Trophoblast cell (in vitro differentiated cells and primary cell): ENCODE measurements at regions not wholly inside any gene's neighbourhood (a gene's known extent, or its start where the extent isn't known, plus 50 kb on each side); places are given as distances from the start of the nearest gene placed in this dataset.
"Not testable (repeated sequence)": the region's sequence is repeated elsewhere in the genome, so short reads cannot be mapped to it uniquely, and the experiment has no call there.

ENCODE experiments used
- DNase-seq, 2 donors: peaks; one replicate each; pipeline ENCODE4 v3.0.0-alpha.2; 2016
- H2AFZ ChIP-seq: 2 replicates; pipeline ENCODE4 v1.6.1; 2013; ENCODE audit warnings: low read length, moderate library complexity, mild to moderate bottlenecking; ENCODE audit not compliant: insufficient read depth, poor library complexity
- H2AK5ac ChIP-seq: 2 replicates; pipeline ENCODE4 v1.6.1; 2013; ENCODE audit warnings: mild to moderate bottlenecking, low read length
- H2BK120ac ChIP-seq: 2 replicates; pipeline ENCODE4 v1.6.1; 2013; ENCODE audit warnings: low read length, mild to moderate bottlenecking, moderate library complexity; ENCODE audit not compliant: insufficient read depth, poor library complexity
- H2BK12ac ChIP-seq: 2 replicates; pipeline ENCODE4 v1.6.1; 2013; ENCODE audit warnings: mild to moderate bottlenecking, low read length, moderate library complexity
- H2BK5ac ChIP-seq: 2 replicates; pipeline ENCODE4 v1.6.1; 2013; ENCODE audit warnings: low read length, low read depth, moderate library complexity, mild to moderate bottlenecking; ENCODE audit not compliant: poor library complexity
- H3K14ac ChIP-seq: 2 replicates; pipeline ENCODE4 v1.6.1; 2013; ENCODE audit warnings: mild to moderate bottlenecking, low read length
- H3K18ac ChIP-seq: 2 replicates; pipeline ENCODE4 v1.6.1; 2013; ENCODE audit warnings: mild to moderate bottlenecking, low read length
- H3K23ac ChIP-seq: 2 replicates; pipeline ENCODE4 v1.6.1; 2013; ENCODE audit warnings: low read length
- H3K27ac ChIP-seq: 2 replicates; pipeline ENCODE4 v1.5.1; 2013; ENCODE audit warnings: low read depth, mild to moderate bottlenecking, inconsistent platforms, low read length, moderate library complexity
- H3K27me3 ChIP-seq: 2 replicates; pipeline ENCODE4 v1.6.1; 2013; ENCODE audit warnings: inconsistent platforms, mild to moderate bottlenecking, low read length, moderate library complexity; ENCODE audit not compliant: insufficient read depth
- H3K36me3 ChIP-seq, 2 experiments: 1 replicate in 1 of 2; 2 replicates in 1 of 2; pipeline ENCODE4 v1.6.1; 2013; ENCODE audit warnings: low read length in 2 of 2, mild to moderate bottlenecking in 2 of 2, moderate library complexity in 1 of 2; ENCODE audit not compliant: insufficient read depth in 2 of 2, control insufficient read depth in 1 of 2
- H3K4ac ChIP-seq: 2 replicates; pipeline ENCODE4 v1.6.1; 2013; ENCODE audit warnings: low read depth, mild to moderate bottlenecking, low read length, moderate library complexity
- H3K4me1 ChIP-seq, 2 experiments: 1 replicate in 1 of 2; 2 replicates in 1 of 2; pipeline ENCODE4 v1.6.1; 2013; ENCODE audit warnings: low read length in 2 of 2, mild to moderate bottlenecking in 2 of 2, moderate library complexity in 1 of 2; ENCODE audit not compliant: insufficient read depth in 2 of 2, control insufficient read depth in 1 of 2
- H3K4me2 ChIP-seq: 2 replicates; pipeline ENCODE4 v1.6.1; 2013; ENCODE audit warnings: inconsistent platforms, mild to moderate bottlenecking, low read length, moderate library complexity
- H3K4me3 ChIP-seq: 2 replicates; pipeline ENCODE4 v1.5.1; 2013; ENCODE audit warnings: mild to moderate bottlenecking, low read depth, low read length, inconsistent platforms
- H3K79me1 ChIP-seq: one replicate; pipeline ENCODE4 v1.6.1; 2013; ENCODE audit warnings: low read length
- H3K79me2 ChIP-seq: 2 replicates; pipeline ENCODE4 v1.6.1; 2013; ENCODE audit warnings: low read length, mild to moderate bottlenecking; ENCODE audit not compliant: control insufficient read depth, insufficient read depth, poor library complexity
- H3K9ac ChIP-seq: 2 replicates; pipeline ENCODE4 v1.6.1; 2013; ENCODE audit warnings: mild to moderate bottlenecking, low read length
- H3K9me3 ChIP-seq: 2 replicates; pipeline ENCODE4 v1.6.1; 2013; ENCODE audit warnings: low read depth, mild to moderate bottlenecking, control low read depth, inconsistent platforms, low read length; ENCODE audit not compliant: insufficient read depth
- H4K12ac ChIP-seq: 2 replicates; pipeline ENCODE4 v1.6.1; 2013; ENCODE audit warnings: low read depth, mild to moderate bottlenecking, low read length, moderate library complexity
- H4K8ac ChIP-seq: 2 replicates; pipeline ENCODE4 v1.6.1; 2013; ENCODE audit warnings: low read depth, mild to moderate bottlenecking, low read length, moderate library complexity
- H4K91ac ChIP-seq: one replicate; pipeline ENCODE4 v1.6.1; 2013; ENCODE audit warnings: low read depth, mild to moderate bottlenecking, low read length, moderate library complexity
- WGBS: extraction: QIAGEN DNeasy Blood & Tissue Kit; methylation state at CpG from one replicate; pipeline ENCODE4 v1.1.7; 2013; ENCODE audit warnings: missing lambda C conversion rate; ENCODE audit not compliant: insufficient read length, insufficient coverage; ENCODE audit errors: extremely low coverage; 5-methylcytosine and 5-hydroxymethylcytosine counted together

DNA sequence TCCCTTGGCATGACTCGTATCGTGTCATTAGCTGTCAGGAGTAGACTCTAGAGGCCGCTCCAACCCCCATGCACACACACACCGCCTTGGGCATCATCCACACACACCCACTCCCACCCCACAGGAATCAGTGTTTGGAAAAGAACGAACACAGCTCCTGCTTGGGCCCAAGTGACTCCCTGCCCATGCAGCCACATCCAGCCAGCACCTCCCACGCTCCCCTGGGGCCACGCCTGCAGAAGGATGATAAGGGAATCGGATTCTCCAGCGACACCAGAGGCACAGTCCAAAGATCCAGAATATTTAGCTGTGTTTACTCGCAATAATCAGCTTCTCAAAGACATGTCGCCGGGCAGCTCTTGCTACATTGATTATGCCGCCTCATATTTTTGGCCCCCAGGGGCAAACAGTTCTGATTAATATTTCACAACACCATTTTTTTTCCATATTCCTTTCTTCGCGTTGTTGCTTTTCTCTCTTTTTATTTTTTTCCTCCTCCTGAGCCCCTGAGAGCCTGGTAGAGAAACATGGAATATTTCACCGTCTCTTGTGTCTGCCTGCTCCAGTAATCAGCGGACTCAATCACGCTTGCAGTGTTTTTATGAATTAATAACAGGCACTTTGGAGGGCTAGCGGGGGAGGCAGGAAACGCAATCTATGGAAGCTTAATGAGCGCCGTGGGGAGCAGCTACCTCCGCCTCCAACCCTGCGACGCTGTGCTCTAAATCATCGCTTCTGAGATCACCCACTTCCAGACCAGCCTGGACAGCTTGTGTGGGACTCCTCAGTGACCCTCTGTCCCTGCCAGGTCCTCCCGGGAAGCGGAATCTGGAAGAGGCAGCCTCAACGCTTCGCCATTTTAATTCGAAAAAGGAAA lies 221.4 kb downstream of the TLE3 start:
- DNase-seq = peak; percentile 72 to 79
- no peak overlapping the region for H3K27ac ChIP-seq
- no peak overlapping the region for H4K8ac ChIP-seq
- H2BK120ac ChIP-seq = no peak overlapping the region
- no peak overlapping the region for H2AK5ac ChIP-seq
- no peak overlapping the region for H3K9ac ChIP-seq
- no peak overlapping the region for H2BK5ac ChIP-seq
- H4K12ac ChIP-seq = no peak overlapping the region
- H3K36me3 ChIP-seq = no peaks in the 10 kb centered on the region
- H3K18ac ChIP-seq = no peak overlapping the region
- H2BK12ac ChIP-seq = no peak overlapping the region
- H3K23ac ChIP-seq = no peak overlapping the region
- no peak overlapping the region for H4K91ac ChIP-seq
- no peaks in the 10 kb centered on the region for H3K27me3 ChIP-seq
- no peaks in the 10 kb centered on the region for H3K9me3 ChIP-seq
- no peaks in the 10 kb centered on the region for H3K4me1 ChIP-seq
- no peak overlapping the region for H3K4me2 ChIP-seq
- WGBS = 100% methylated on average over 2 of the region's 31 CpGs
- H3K79me2 ChIP-seq = no peaks in the 10 kb centered on the region
- H2AFZ ChIP-seq = no peak overlapping the region
- H3K4me3 ChIP-seq = no peak overlapping the region
- H3K79me1 ChIP-seq = no peaks in the 10 kb centered on the region
- no peak overlapping the region for H3K14ac ChIP-seq
- H3K4ac ChIP-seq = no peak overlapping the region

DNA sequence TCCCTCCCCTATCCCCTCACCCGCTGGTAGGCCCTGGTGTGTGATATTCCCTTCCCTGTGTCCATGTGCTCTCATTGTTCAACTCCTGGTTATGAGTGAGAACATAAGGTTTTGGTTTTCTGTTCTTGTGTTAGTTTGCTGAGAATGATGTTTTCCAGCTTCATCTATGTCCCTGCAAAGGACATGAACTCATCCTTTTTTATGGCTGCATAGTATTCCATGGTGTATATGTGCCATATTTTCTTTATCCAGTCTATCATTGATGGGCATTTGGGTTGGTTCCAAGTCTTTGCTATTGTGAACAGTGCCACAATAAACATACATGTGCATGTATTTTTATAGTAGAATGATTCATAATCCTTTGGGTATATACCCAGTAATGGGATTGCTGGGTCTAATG lies 217.8 kb downstream of the TLE3 start:
- not testable (repeated sequence) for H3K27me3 ChIP-seq, H2BK5ac ChIP-seq, H3K14ac ChIP-seq, H4K91ac ChIP-seq, H2BK120ac ChIP-seq, DNase-seq, H3K4me1 ChIP-seq, H4K12ac ChIP-seq, H3K79me2 ChIP-seq, H3K36me3 ChIP-seq, H3K4me3 ChIP-seq, H3K23ac ChIP-seq, H3K9me3 ChIP-seq, H2AFZ ChIP-seq, H3K79me1 ChIP-seq, H3K4me2 ChIP-seq, H3K27ac ChIP-seq, H3K4ac ChIP-seq, H4K8ac ChIP-seq, H3K9ac ChIP-seq, H3K18ac ChIP-seq, H2AK5ac ChIP-seq, H2BK12ac ChIP-seq
- no CpG with 5 or more reads among the region's 1 CpG for WGBS

DNA sequence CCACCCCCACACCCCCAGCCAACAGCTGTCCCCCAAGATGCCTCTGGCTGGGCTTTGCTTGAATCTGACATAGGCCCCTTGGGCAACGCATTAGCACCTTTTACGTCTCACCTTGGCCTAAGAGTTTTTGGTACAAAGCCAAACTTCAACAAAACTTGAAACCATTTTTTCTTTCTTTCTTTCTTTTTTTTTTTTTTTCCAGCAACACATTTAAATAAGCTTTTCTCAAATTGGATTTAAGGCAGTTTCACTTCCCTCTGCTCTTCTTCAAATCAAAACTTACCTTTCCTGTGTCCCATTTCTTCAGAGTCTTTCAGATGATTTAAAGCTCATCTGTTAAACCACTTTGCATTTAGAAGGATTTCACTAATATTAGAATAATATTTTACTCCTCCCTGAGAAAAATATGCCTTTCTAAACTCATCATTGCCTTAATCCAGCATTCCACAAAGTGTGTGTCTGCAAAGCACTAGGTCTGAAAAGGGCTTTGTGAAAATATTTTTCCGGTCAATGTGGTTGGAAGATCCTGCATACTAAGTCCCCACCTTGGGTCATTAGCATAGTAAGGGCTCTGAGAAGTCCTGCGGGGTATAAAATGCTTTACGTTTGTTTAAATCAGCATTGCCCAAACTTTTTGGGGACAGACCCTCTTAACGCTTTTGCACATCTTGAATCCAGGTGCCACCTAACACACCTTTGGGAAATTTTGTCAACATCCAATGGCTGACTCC lies 217.0 kb downstream of the TLE3 start:
- Histone ChIP-seq H3K4me2 (no peak overlapping the region), H3K27me3 (no peaks in the 10 kb centered on the region), H3K27ac (no peak overlapping the region), H2BK12ac (no peak overlapping the region), H3K23ac (no peak overlapping the region), H3K4me3 (no peak overlapping the region), H3K4me1 (no peaks in the 10 kb centered on the region), H3K36me3 (no peaks in the 10 kb centered on the region), H3K18ac (no peak overlapping the region), H3K9me3 (peaks cover 2% of the 10 kb centered on the region), H3K9ac (no peak overlapping the region), H4K91ac (no peak overlapping the region), H4K12ac (no peak overlapping the region), H3K4ac (no peak overlapping the region), H2AK5ac (no peak overlapping the region), H2AFZ (no peak overlapping the region), H2BK120ac (no peak overlapping the region), H3K79me2 (no peaks in the 10 kb centered on the region), H3K14ac (no peak overlapping the region), H3K79me1 (no peaks in the 10 kb centered on the region), H4K8ac (no peak overlapping the region), H2BK5ac (no peak overlapping the region)
- no CpG with 5 or more reads among the region's 6 CpGs for WGBS
- no peak for DNase-seq

GRCh38 chr15:69881302-69881670 lies 216.4 kb downstream of the TLE3 start:
- DNase-seq = no peak
- Histone ChIP-seq H3K27me3 (no peaks in the 10 kb centered on the region), H3K14ac (no peak overlapping the region), H2AFZ (no peak overlapping the region), H2AK5ac (no peak overlapping the region), H3K4me2 (no peak overlapping the region), H2BK120ac (no peak overlapping the region), H3K27ac (no peak overlapping the region), H3K9ac (no peak overlapping the region), H4K91ac (no peak overlapping the region), H3K9me3 (peaks cover 2% of the 10 kb centered on the region), H3K79me2 (no peaks in the 10 kb centered on the region), H3K79me1 (no peaks in the 10 kb centered on the region), H3K4me1 (no peaks in the 10 kb centered on the region), H2BK12ac (no peak overlapping the region), H3K18ac (no peak overlapping the region), H3K4ac (no peak overlapping the region), H4K12ac (no peak overlapping the region), H2BK5ac (no peak overlapping the region), H3K36me3 (no peaks in the 10 kb centered on the region), H4K8ac (no peak overlapping the region), H3K23ac (no peak overlapping the region), H3K4me3 (no peak overlapping the region)
- WGBS = no CpG with 5 or more reads among the region's 4 CpGs
